ENCODE measurements at regions not wholly inside any gene's neighbourhood (a gene's known extent, or its start where the extent isn't known, plus 50 kb on each side); places are given as distances from the start of the nearest gene placed in this dataset.
"Not testable (repeated sequence)": the region's sequence is repeated elsewhere in the genome, so short reads cannot be mapped to it uniquely, and the experiment has no call there.

GRCh38 chr18:79587779-79588635, 91.6 kb upstream of the CTDP1 start:
- TF ChIP-seq, protein P1, sequence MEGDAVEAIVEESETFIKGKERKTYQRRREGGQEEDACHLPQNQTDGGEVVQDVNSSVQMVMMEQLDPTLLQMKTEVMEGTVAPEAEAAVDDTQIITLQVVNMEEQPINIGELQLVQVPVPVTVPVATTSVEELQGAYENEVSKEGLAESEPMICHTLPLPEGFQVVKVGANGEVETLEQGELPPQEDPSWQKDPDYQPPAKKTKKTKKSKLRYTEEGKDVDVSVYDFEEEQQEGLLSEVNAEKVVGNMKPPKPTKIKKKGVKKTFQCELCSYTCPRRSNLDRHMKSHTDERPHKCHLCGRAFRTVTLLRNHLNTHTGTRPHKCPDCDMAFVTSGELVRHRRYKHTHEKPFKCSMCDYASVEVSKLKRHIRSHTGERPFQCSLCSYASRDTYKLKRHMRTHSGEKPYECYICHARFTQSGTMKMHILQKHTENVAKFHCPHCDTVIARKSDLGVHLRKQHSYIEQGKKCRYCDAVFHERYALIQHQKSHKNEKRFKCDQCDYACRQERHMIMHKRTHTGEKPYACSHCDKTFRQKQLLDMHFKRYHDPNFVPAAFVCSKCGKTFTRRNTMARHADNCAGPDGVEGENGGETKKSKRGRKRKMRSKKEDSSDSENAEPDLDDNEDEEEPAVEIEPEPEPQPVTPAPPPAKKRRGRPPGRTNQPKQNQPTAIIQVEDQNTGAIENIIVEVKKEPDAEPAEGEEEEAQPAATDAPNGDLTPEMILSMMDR (IDR thresholded peaks at IDR 0.05; ENCODE audit: low read depth, low read length, missing control alignments): no peak
- DNase-seq (ENCODE audit: low read depth): no peak
- in situ Hi-C loops (cut with HindIII; ENCODE audit: low sequenced_read_pairs): loop anchor here (5.0 kb wide), 2 partner anchors 51 to 86 kb away; no protein-coding TSS in a partner anchor
- H3K4me3 ChIP-seq (ENCODE audit: low read depth, low read length): no peak overlapping the region

DNA sequence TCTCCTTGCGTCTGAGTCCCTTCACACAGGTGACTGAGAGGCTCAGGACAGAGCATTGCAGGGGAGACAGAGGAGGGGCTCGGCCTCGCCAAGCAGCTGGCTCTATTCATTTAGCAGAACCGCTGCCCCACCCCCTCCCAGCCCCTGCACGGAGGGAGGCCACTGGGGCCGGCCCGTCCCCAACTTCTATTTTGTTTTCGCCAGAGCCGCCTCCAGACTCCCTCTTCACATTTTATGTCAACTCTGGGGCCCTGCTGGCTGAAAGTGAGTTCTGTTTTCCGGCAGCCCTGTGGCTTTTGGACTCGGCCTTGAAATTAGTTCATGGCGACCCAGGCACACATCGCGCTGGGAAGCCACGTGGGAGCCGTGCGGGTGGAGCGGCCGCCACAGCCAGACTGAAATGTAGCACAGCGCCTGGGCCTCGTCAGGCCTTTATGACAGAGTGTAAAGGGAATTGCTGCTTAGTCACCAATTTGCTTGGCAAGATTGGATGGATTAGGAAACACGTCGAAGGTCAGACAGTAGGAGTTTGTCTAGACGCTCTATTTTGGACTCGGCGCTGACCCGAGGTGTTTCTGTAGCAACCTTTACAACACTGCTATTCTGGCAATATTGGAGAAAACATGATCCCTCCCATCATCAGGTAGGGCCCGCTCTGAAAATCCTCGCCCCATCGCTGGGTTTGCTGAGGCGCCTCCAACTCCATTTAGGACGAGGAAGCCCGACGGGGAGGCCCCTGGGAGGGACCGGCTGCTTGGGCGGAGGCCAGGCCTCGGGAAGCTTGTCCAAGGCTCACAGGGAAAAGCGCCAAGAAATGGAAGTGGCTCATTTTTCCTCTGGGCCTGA, 90.7 kb upstream of the CTDP1 start:
- TF ChIP-seq, protein P1 (IDR thresholded peaks at IDR 0.05; ENCODE audit: low read depth, low read length, missing control alignments): no peak
- in situ Hi-C loops (cut with HindIII; ENCODE audit: low sequenced_read_pairs): loop anchor here (5.0 kb wide), 2 partner anchors 52 to 87 kb away; no protein-coding TSS in a partner anchor
- DNase-seq (ENCODE audit: low read depth): peak; percentile 74
- H3K4me3 ChIP-seq (ENCODE audit: low read depth, low read length): no peak overlapping the region

DNA sequence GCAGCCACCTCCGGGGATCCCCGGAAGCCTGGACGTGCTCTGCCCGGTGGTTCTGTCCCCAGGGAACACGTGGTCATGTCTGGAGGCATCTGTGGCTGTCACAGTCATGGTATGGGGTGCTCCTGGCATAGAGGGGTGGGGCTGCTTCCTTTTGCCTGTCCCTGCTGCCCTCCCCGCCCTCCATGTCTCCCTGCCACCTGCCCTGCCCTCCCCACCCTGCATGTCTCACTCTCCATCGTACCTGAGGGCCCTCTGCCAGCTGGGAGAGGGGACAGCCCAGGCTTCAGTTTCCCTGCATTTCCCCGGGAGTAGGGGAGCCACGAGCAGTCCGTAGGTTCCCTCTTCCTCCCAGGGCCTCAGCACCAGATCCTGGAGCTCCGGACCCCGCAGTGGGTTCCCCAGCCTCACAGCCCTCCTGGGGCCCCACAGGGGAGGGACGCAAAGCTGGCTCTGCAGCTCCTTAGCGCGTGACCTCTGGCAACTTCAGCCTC, 90.0 kb upstream of the CTDP1 start:
- in situ Hi-C loops (cut with HindIII; ENCODE audit: low sequenced_read_pairs): loop anchor here (5.0 kb wide), 2 partner anchors 52 to 87 kb away; no protein-coding TSS in a partner anchor
- no peak for DNase-seq (ENCODE audit: low read depth)
- TF ChIP-seq, protein P1 (IDR thresholded peaks at IDR 0.05; ENCODE audit: low read depth, low read length, missing control alignments): no peak
- no peak overlapping the region for H3K4me3 ChIP-seq (ENCODE audit: low read depth, low read length)

DNA sequence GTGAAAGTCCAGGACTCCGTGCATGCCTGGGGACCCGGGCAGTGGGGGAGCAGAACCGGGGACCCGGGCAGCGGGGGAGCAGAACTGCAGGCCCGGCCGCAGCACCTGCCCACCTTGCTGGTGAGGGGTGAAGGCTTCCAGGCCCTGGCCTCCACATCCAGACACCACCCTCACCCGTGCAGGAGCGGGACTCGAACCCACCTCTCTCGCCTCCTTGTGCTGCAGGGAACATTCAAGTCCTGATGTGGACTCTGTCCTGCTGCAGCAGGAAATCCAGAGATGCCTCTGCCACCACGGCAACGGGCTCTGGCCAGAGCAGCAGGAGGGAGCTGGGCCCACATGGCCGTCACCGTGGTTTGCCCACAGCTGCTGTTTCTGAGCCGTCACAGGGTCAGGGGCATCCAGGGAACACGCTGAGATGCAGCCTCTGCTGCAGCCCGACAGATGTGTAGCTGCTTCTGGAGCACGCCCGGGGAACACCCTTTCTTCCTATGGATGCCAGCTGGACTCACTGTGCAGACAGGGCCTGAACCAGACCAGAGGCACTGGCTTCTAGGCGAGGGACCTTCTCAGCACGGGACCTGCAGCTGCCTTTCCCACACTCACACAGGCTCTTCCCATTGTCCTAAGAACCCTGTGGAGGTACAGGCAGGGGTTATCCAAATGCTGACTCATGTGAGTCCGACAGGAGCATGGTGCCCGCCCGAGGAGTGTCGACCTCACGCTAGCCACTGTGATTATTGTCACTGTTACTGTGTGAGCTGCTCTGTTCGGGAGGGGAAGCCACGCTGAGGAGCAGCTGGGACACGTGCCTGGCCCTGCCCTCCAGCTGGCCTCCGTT, 89.2 kb upstream of the CTDP1 start:
- in situ Hi-C loops (cut with HindIII; ENCODE audit: low sequenced_read_pairs): no loop called here
- TF ChIP-seq, protein P1 (IDR thresholded peaks at IDR 0.05; ENCODE audit: low read depth, low read length, missing control alignments): no peak
- H3K4me3 ChIP-seq (ENCODE audit: low read depth, low read length): no peak overlapping the region
- DNase-seq (ENCODE audit: low read depth): no peak

DNA sequence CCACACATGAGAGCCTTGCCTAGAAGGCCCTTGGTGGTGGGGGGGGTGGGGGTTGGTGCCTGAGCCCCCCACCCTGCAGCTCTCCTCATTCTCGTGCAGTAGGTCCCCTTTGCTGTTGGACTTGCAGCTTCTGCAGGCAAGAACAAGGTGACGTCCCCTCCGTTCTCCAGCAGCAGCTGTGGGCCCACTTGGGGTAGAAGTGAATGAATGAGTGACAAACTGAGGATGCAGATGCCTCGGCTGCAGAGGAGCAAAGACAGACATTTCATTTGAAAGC, 88.6 kb upstream of the CTDP1 start:
- in situ Hi-C loops (cut with HindIII; ENCODE audit: low sequenced_read_pairs): no loop called here

DNA sequence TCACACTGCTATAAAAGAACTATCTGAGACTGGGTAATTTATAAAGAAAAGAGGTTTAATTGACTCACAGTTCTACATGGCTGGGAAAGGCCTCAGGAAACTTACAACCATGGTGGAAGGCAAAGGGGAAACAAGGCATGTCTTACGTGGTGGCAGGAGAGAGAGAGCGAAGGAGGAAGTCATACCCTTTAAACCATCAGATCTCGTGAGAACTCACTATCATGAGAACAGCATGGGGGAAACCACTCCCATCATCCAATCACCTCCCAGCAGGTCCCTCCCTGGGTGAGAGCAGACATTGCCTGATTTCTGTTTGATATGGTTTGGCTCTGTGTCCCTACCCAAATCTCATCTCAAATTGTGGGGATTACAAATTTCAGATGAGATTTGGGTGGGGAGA, 86.9 kb upstream of the CTDP1 start:
- not testable (repeated sequence) for H3K4me3 ChIP-seq (ENCODE audit: low read depth, low read length)

More for the DNA sequence above, 88.6 kb upstream of the CTDP1 start:
- TF ChIP-seq, protein P1 (IDR thresholded peaks at IDR 0.05; ENCODE audit: low read depth, low read length, missing control alignments): no peak
- no peak overlapping the region for H3K4me3 ChIP-seq (ENCODE audit: low read depth, low read length)
- no peak for DNase-seq (ENCODE audit: low read depth)

More for the DNA sequence above, 86.9 kb upstream of the CTDP1 start:
- in situ Hi-C loops (cut with HindIII; ENCODE audit: low sequenced_read_pairs); DNase-seq (ENCODE audit: low read depth): not testable (repeated sequence)

Measured in astrocyte of the cerebellum (primary cell).